DMS53 treated with DMSO at 0.1 percent for 48 hours (cell line): ENCODE measurements at regions not wholly inside any gene's neighbourhood (a gene's known extent, or its start where the extent isn't known, plus 50 kb on each side); places are given as distances from the start of the nearest gene placed in this dataset.
A peak's percentile ranks its signal among the peaks of the same experiment; 100 is the strongest.

Source experiments
- DNase-seq: peaks from one replicate; lab custom pipeline; 2025; ENCODE audit not compliant: unreplicated experiment; lab: John Stamatoyannopoulos, UW

- DNase-seq: peak; percentile 28
These were observed 115.5 kb upstream of the ATP8B1 start for GRCh38 chr18:57918601-57919000.

- no peak for DNase-seq
These were observed 113.6 kb upstream of the ATP8B1 start for GRCh38 chr18:57916684-57917083.

- peak; percentile 42 for DNase-seq
These were observed 112.9 kb upstream of the ATP8B1 start for GRCh38 chr18:57915865-57916582.

GRCh38 chr18:57915248-57915647, 112.1 kb upstream of the ATP8B1 start:
- DNase-seq: peak; percentile 80

- DNase-seq: no peak
These were observed 110.6 kb upstream of the ATP8B1 start for GRCh38 chr18:57913686-57914085.

GRCh38 chr18:57910817-57911216, 107.7 kb upstream of the ATP8B1 start:
- no peak for DNase-seq

GRCh38 chr18:57910134-57910533, 107.0 kb upstream of the ATP8B1 start:
- no peak for DNase-seq

- no peak for DNase-seq
These were observed 106.5 kb upstream of the ATP8B1 start for GRCh38 chr18:57909620-57910019.

GRCh38 chr18:57908092-57908491, 105.0 kb upstream of the ATP8B1 start:
- DNase-seq: no peak

- DNase-seq: no peak
These were observed 104.4 kb upstream of the ATP8B1 start for GRCh38 chr18:57907550-57907949.

GRCh38 chr18:57906852-57907251, 103.7 kb upstream of the ATP8B1 start:
- DNase-seq: no peak

GRCh38 chr18:57904535-57904934, 101.4 kb upstream of the ATP8B1 start:
- DNase-seq: no peak

- DNase-seq: no peak
These were observed 99.6 kb upstream of the ATP8B1 start for GRCh38 chr18:57902721-57903120.

GRCh38 chr18:57901825-57902589, 98.9 kb upstream of the ATP8B1 start:
- DNase-seq: peak; percentile 99

GRCh38 chr18:57900906-57901435, 97.9 kb upstream of the ATP8B1 start:
- DNase-seq: no peak

- no peak for DNase-seq
These were observed 95.5 kb upstream of the ATP8B1 start for GRCh38 chr18:57898506-57899124.

- no peak for DNase-seq
These were observed 92.1 kb upstream of the ATP8B1 start for GRCh38 chr18:57895182-57895581.

GRCh38 chr18:57891707-57892391, 88.7 kb upstream of the ATP8B1 start:
- no peak for DNase-seq

GRCh38 chr18:57890266-57890665, 87.2 kb upstream of the ATP8B1 start:
- DNase-seq: no peak

GRCh38 chr18:57889841-57890240, 86.7 kb upstream of the ATP8B1 start:
- DNase-seq: no peak
